Suppressor macrophage treated with lipopolysaccharide for 1 hour (primary cell): ENCODE measurements at regions not wholly inside any gene's neighbourhood (a gene's known extent, or its start where the extent isn't known, plus 50 kb on each side); places are given as distances from the start of the nearest gene placed in this dataset.

Experiments used
- DNase-seq, 3 donors: peaks; one replicate each; pipeline ENCODE4 v3.0.0-alpha.2; 2020 to 2022

DNA sequence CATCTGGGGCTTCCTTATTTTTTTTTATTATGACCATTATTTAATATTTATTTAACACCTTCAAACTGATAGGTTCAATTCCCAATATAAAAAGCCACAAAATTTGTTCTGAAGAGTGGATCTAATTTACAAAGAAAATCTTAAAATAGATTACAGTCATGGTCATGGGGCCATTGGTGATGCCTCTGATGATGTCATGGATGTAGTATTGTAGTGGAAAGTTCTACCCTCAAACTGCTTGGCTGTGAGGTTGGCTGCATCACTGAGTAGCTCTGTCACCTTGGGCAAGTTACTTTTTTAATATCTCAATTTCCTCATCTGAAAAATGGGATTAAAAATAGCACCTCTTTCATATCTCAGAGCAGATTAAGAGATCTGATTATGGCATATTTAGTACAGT is 128.5 kb downstream of the DKK1 start:
- peak in 2 of 3 donors; percentile 26 to 40 for DNase-seq

DNA sequence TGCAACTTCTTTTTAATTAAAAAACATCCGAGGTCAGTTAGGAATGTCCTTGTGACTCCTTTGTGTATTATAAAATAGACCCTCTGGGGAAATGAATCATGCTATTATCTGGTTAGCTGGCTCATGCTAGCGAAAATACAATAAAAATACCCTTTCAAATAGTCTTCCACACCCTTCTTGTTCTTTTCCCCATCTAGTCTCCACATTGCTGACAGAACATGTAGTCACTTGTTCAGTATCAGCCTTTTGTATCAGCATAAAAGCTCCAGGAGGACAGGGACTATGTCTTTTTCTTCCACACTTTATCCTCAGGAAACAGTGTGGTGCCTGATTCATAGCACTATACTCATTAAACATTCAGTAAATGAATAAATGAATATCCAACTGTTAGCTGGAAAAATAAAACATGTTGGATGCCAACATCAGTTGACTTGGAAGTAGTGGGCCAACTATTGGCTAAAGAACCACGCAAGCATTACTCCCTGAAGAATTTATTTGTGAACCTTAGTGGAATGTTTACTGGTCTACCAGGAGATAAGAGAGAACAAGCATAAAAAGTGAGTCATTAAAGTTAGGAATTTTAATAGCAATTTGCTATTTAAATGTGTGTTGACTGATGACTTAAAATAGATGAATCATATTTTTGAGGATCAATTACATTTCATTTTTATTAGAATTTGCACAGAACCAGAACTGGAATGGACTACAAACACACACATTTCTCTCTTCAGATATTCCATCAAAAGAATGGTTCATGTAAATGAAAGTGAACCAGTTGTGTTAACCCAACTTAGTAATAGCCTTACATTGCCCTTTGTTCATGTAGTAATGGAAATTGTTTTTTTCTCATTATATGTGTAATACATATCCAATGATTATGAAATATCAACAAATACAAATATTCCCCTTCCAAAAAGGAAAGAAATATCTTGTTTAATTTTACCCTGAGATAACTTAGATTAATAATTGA is 129.6 kb downstream of the DKK1 start:
- DNase-seq: no peak

DNA sequence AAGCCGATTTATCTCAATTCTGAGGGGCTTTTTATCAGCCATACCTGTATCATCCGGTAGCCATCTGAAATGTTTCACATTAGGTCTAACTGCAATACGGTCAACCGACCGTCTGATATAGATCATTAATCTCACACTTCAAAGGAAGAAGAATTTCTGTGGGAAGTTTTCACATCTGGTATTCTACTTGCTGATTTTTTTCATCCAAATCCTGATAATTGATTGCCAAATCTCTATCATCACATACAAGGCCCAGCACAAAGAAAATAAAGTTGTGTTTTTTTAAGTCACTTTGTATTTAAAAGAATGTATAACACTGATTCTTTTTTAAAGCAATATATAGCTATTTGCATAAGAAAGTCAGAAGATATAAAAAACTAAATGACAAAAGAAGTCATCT is 132.3 kb downstream of the DKK1 start:
- no peak for DNase-seq

GRCh38 chr10:52447931-52448353 is 133.9 kb downstream of the DKK1 start:
- no peak for DNase-seq

DNA sequence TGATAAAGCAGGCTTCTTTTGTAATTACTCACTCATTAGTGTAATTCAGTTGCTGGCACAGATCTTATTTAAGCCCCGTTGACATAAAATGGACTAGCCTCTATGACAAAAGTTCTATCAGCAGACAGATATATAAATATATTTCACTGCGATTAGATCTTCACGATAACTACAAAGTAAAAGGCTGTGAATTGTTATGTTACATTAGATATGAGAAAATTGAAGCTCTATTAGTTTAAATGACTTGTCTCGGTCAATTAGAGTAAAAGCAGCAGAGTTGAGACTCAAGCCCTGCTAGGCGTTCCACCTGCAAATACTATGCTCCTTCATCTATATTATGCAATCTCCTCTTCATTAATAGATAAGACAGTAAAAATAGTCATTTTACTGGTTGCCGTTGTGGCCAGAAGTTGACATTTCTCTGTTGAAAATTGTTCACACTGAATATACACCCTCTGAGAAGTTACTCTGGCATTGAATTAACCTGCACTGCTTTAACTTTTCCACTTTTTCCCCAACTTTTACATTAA is 136.7 kb downstream of the DKK1 start:
- DNase-seq: no peak

- DNase-seq: no peak
These were observed 137.7 kb downstream of the DKK1 start for GRCh38 chr10:52451817-52452216.

DNA sequence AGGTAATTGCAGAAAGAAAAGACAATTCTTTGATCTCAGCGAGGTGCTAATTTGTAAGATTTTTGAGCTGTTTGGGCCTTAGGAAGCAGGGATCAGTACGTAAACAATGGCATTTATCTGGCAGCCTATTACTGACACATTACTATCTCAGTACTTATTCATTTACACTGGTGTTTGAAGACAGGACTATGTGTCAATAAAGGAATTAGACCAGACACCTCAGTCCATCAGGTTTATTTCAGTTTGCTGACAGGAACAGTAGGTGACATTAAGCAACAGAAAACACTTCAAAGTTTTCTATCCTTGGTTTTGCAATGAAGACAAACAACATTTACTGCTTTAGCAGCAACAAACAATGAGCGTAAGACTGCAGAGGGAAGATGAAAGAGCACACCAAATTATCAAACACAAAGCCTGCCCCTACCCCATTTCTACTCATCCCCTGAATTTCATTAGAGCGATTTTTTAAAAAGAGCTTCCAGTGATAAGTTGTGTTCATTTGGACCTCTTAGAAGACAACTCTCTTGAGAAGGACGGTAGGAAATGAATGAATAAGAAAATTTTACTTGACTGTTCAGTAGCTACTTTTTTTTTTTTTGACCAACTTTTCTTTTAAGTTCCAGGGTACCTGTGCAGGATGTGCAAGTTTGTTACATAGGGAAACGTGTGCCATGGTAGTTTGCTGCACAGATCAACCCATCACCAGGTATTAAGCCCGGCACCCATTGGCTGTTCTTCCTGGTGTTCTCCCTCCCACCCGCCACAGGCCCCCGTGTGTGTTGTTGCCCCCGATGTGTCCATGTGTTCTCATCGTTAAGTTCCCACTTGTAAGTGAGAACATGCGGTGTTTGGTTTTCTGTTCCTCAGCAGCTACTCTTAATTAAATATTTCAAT is 138.8 kb downstream of the DKK1 start:
- no peak for DNase-seq

- no peak for DNase-seq
These were observed 139.4 kb downstream of the DKK1 start for GRCh38 chr10:52453501-52453900.

DNA sequence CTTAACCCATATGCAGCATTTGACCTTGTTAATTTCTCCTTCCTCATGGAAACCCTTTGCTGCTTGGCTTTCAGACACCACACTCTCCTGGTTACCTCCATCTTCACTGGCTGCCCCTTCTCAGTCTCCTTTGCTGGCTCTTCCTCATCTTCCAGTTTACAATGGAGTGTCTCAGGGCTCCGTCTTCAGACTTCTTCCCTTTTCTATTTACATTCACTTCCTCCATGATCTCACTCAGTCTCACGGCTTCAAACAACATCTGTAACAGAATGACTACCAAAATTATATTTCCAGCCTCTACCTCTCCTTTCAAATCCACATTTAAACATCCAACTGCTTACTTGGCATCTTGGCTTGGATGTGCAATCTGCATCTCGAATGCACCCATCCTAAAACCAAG is 140.4 kb downstream of the DKK1 start:
- peak; percentile 39 to 53 (median 51) for DNase-seq

DNA sequence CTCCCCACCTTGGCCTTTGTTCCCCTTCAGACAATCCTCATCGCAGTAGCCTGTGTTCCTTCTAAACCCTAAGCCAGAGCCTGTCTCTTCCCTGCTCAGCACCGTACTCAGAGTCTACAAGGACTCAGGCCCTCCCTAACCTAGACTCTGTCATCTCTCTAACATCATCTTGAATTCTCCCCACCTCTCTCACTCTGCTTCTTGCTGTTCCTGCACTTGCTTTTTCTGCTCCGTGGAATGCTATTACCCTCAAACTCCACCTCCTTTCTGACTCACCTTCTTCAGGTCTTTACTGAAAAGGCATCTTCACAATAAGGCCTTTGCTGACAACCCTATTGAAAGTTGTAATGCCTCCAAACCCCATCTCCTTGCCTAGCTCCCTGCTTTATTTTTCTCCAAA is 141.0 kb downstream of the DKK1 start:
- no peak for DNase-seq

GRCh38 chr10:52459097-52459496 is 145.0 kb downstream of the DKK1 start:
- no peak for DNase-seq

DNA sequence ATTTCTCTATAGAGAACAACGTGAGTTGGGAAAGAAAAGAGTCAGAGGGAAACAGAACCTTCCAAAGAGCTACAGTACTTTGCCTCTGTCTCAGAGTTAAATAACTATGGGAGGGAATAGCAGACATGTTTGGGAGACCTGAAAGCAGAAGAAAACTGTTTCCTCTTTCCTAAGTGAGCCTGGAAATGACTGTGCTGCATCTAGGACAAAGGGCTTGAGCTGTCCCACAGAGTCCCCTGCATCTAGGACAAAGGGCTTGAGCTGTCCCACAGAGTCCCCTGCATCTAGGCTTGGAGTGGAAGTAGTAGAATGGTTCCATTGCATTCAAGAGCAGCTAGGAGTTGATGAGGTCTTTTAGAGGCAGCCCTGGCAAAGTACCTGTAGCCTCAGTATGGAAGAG is 149.7 kb downstream of the DKK1 start:
- DNase-seq: peak; percentile 41 to 47 (median 45)

GRCh38 chr10:52464368-52465124 is 150.5 kb downstream of the DKK1 start:
- DNase-seq: no peak

DNA sequence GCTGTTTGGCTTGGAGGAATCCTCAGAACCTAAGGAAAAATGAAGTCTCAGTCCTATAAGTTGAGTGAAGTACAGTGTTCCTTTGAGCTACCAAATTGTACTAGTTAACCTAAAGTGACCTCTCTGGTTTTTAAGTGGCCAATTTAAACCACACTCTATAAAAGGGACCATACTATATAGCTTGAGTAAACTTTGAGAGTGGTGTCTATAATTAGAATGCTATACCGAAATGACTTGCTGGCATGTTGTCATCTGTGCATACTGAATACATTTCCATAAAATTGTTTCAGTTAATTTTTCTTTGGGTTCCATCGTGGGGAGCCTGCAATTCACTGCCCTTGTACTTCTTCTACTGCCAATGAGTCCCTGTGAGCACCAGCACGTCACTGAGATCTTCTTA is 151.1 kb downstream of the DKK1 start:
- no peak for DNase-seq

- DNase-seq: no peak
These were observed 152.4 kb downstream of the DKK1 start for GRCh38 chr10:52466464-52466863.

DNA sequence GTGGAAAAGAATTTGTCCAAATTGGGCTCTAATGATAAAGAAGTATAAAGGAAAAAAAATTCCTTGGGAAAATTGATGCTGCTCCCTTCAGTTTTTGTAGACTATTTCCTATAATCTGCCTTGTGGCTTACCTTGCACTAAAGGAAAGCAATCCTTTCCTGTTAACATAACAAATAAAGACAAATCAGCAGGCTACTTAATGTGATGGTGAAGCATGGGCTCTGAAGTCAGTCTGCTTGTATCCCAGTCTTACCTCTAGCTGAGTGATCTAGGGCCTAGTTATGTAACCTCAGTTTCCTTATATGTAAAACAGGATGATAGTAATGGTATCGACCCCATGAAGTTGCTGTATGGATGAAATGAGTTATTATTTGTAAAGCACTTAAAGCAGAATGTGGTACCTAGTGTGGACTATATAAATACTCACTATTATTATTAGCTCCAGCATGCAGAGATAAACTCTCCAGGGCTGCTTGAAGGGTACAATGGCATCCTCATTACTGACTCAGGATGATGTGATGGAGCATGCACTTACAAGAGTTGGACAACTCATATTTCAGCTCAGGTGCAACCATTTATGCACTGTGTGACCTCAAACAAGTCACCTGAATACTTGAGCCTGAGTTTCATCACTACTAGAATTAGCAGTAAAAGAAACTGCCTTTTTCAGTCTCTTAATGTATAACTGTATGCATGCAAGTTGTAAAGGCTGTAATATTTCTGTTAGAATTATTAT is 156.1 kb downstream of the DKK1 start:
- DNase-seq: no peak

- DNase-seq: no peak
These were observed 158.5 kb downstream of the DKK1 start for GRCh38 chr10:52472406-52473146.

DNA sequence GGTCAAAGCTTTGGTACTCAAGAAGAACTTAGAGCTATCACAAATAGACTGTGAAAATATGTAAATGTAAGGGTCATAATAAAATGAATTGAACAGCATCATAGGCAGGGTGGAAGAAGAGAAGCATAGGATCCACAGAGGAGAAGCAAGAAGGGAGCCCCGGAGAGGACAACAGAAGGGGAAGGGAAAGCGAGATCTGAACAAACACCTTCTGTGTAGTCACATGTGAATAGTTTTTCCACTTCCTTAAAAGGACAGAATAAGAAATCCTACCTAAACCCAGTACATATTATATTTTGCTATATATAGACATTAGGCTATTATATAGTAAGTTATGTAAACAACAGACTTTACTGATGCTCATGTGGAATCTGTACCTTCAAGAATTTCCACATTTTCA is 160.2 kb downstream of the DKK1 start:
- no peak for DNase-seq

GRCh38 chr10:52477305-52477704 is 163.2 kb downstream of the DKK1 start:
- DNase-seq: no peak

DNA sequence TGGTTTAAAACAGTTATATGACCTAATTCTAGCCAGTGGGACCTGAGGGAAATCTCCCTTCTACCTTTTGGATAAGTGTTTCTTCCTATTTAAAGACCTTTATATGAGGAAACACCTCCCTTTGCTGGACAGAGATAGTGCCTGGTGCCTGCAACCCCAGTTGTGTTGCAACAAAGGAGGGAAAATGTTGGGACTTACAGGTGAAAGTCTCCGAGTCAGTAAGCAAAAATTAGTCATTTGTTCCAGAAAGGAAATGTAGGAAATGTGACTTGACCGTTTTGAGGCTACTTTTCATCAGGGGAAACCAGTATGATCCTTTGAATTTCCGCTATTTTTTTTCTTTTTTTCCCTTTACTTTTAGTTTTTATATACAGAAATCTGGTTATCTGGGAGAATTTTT is 165.5 kb downstream of the DKK1 start:
- no peak for DNase-seq

- DNase-seq: no peak
These were observed 168.0 kb downstream of the DKK1 start for GRCh38 chr10:52481986-52482555.
